K562 (cell line): ENCODE measurements at regions not wholly inside any gene's neighbourhood (a gene's known extent, or its start where the extent isn't known, plus 50 kb on each side); places are given as distances from the start of the nearest gene placed in this dataset.

Experiments
- ATAC-seq: fragments of 200-7000 bp; cut with Tn5 transposase; 3 replicates; pipeline ENCODE4 v1.9.1; 2020; ENCODE audit warnings: moderate library complexity
- BruUV-seq: library from RNA; stranded (reverse); fragments of 400-500 nt; replicated peaks from 2 replicates; lab custom pipeline; 2021; lab: Mats Ljungman, UMichigan
- CTCF ChIA-PET: fragments of 300-600 bp; formaldehyde crosslinking; extraction: SDS; loops from one replicate; lab custom pipeline; 2021; ENCODE audit warnings: low intra/inter-chr PET ratio; lab: Yijun Ruan, JAX
- POLR2A ChIA-PET: fragments of 300-600, 350-650 bp; sonication (Branson Sonifier 250); formaldehyde crosslinking; extraction: SDS; loops from one replicate; lab custom pipeline; 2021; ENCODE audit warnings: antibody characterized with exemption, inconsistent platforms; lab: Yijun Ruan, JAX
- DNase-seq, 4 experiments: peaks; one replicate each; pipeline versions ENCODE4 v3.0.0 to v3.0.0-alpha.2; 2011 to 2018; ENCODE audit warnings: low spot score in 3 of 4, mixed read lengths in 3 of 4; ENCODE audit errors: extremely low read depth in 1 of 4
- FAIRE-seq: peaks from 2 replicates; lab custom pipeline; 2011; peaks lifted over from hg19 to GRCh38; lab: Jason Lieb, UNC
- H2AFZ ChIP-seq: 2 replicates; pipeline ENCODE4 v1.6.0; 2011; ENCODE audit warnings: low read depth, low read length, control low read depth, inconsistent platforms
- H3K27ac ChIP-seq: fragments of 200-600 bp; 3 replicates; pipeline ENCODE4 v1.8.0; 2011; ENCODE audit warnings: low read depth, mild to moderate bottlenecking, control low read depth, inconsistent platforms, low read length, moderate library complexity, mixed read lengths; ENCODE audit errors: extremely low read depth
- H3K27me3 ChIP-seq, 2 experiments: fragments of 300-600 bp in 1 of 2; 2 replicates in 1 of 2; 3 replicates in 1 of 2; pipeline versions ENCODE4 v1.6.0 to v1.8.0; 2011; ENCODE audit warnings: inconsistent platforms in 2 of 2, low read length in 2 of 2, mild to moderate bottlenecking in 1 of 2, mixed read lengths in 1 of 2, moderate library complexity in 1 of 2; ENCODE audit not compliant: control insufficient read depth in 2 of 2, insufficient read depth in 2 of 2
- H3K36me3 ChIP-seq: fragments of 300-600 bp; 3 replicates; pipeline ENCODE4 v1.8.0; 2011; ENCODE audit warnings: mild to moderate bottlenecking, low read length, inconsistent platforms; ENCODE audit not compliant: control insufficient read depth, insufficient read depth
- H3K4me1 ChIP-seq, 2 experiments: fragments of 200-600 bp in 1 of 2; replicated peaks in 1 of 2; 2 replicates in 1 of 2; 3 replicates in 1 of 2; pipeline versions ENCODE4 v1.5.1 to v1.8.0; 2011; ENCODE audit warnings: inconsistent platforms in 2 of 2, low read length in 2 of 2, mild to moderate bottlenecking in 1 of 2, mixed read lengths in 1 of 2, moderate library complexity in 1 of 2; ENCODE audit not compliant: control insufficient read depth in 2 of 2, insufficient read depth in 2 of 2
- H3K4me2 ChIP-seq: 2 replicates; pipeline ENCODE4 v1.6.1; 2011; ENCODE audit warnings: low read length, control low read depth, inconsistent platforms, mixed read lengths; ENCODE audit not compliant: insufficient read depth
- H3K4me3 ChIP-seq: fragments of 200-600 bp; sonication (generic), shearing (Covaris generic); 2 replicates; pipeline ENCODE4 v1.5.1; 2016; ENCODE audit warnings: control low read depth, inconsistent platforms
- H3K79me2 ChIP-seq: fragments of 200-600 bp; 3 replicates; pipeline ENCODE4 v1.8.0; 2011; ENCODE audit warnings: low read length, inconsistent platforms; ENCODE audit not compliant: control insufficient read depth, insufficient read depth
- H3K9ac ChIP-seq, 2 experiments: 2 replicates each; pipeline versions ENCODE4 v1.6.0 to v1.6.1; 2011; ENCODE audit warnings: low read depth in 2 of 2, low read length in 2 of 2, control low read depth in 1 of 2, inconsistent platforms in 1 of 2, mild to moderate bottlenecking in 1 of 2, mixed read lengths in 1 of 2; ENCODE audit not compliant: insufficient read depth in 1 of 2
- H3K9me1 ChIP-seq: one replicate; pipeline ENCODE4 v1.6.0; 2011; ENCODE audit warnings: inconsistent platforms, mild to moderate bottlenecking, low read length, moderate library complexity; ENCODE audit not compliant: control insufficient read depth, insufficient read depth
- H3K9me3 ChIP-seq: replicated peaks from 2 replicates; pipeline ENCODE4 v1.5.1; 2011; ENCODE audit warnings: low read depth, low read length, inconsistent platforms; ENCODE audit not compliant: control insufficient read depth, insufficient read depth
- H4K20me1 ChIP-seq: replicated peaks from 2 replicates; pipeline ENCODE4 v1.6.1; 2011; ENCODE audit warnings: low read length, inconsistent platforms, mixed read lengths; ENCODE audit not compliant: control insufficient read depth, insufficient read depth
- ARID1B ChIP-seq: fragments of 450-650 bp; IDR thresholded peaks from 2 replicates; pipeline ENCODE4 v1.6.1; 2016; ENCODE audit warnings: antibody characterized with exemption, mild to moderate bottlenecking, inconsistent platforms
- CC2D1A ChIP-seq: fragments of 450-650 bp; IDR thresholded peaks from 2 replicates; pipeline ENCODE4 v1.6.1; 2017; ENCODE audit warnings: mild to moderate bottlenecking
- CTCF ChIP-seq, 3 experiments: IDR thresholded peaks in 2 of 3; conservative IDR thresholded peaks in 1 of 3; 2 replicates each; pipeline ENCODE4 v1.5.1; 2011 to 2012; ENCODE audit warnings: low read length in 3 of 3, mild to moderate bottlenecking in 3 of 3, control low read depth in 2 of 3, improper control_type of control experiment in 1 of 3, inconsistent platforms in 1 of 3, low read depth in 1 of 3, mixed read lengths in 1 of 3, moderate library complexity in 1 of 3; ENCODE audit not compliant: insufficient read depth in 2 of 3
- E2F4 ChIP-seq: sonication (generic); formaldehyde crosslinking; IDR thresholded peaks from 2 replicates; pipeline ENCODE4 v1.8.0; 2022; ENCODE audit warnings: mild to moderate bottlenecking, low read depth, missing genetic modification reagents
- HMG20B ChIP-seq: fragments of 250-450 bp; sonication (Bioruptor Pico); IDR thresholded peaks from 2 replicates; pipeline ENCODE4 v1.5.0; 2021; ENCODE audit warnings: mild to moderate bottlenecking
- HNRNPH1 ChIP-seq: fragments of 200-400 bp; formaldehyde crosslinking; optimal IDR thresholded peaks from 2 replicates; pipeline ENCODE3; 2017; ENCODE audit warnings: low read depth, mild to moderate bottlenecking, low read length, moderate library complexity
- MCM5 ChIP-seq: fragments of 450-650 bp; IDR thresholded peaks from 2 replicates; pipeline ENCODE4 v1.6.1; 2016; ENCODE audit warnings: low read depth
- NR4A1 ChIP-seq, 2 experiments: fragments of 250-450 bp in 1 of 2; fragments of 450-650 bp in 1 of 2; sonication (Bioruptor Pico) in 1 of 2; IDR thresholded peaks; 2 replicates each; pipeline versions ENCODE4 v1.4.0 to v1.6.1; 2016 to 2020; ENCODE audit warnings: mild to moderate bottlenecking in 2 of 2, missing compliant biosample characterization in 1 of 2, missing genetic modification characterization in 1 of 2, moderate library complexity in 1 of 2
- PKNOX1 ChIP-seq: fragments of 450-650 bp; IDR thresholded peaks from 2 replicates; pipeline ENCODE4 v1.6.1; 2016
- POLR2AphosphoS2 ChIP-seq: IDR thresholded peaks from 2 replicates; pipeline ENCODE4 v1.6.1; 2012; ENCODE audit warnings: low read length, improper control_type of control experiment
- SREBF1 ChIP-seq: fragments of 150-350 bp; IDR thresholded peaks from 2 replicates; pipeline ENCODE4 v1.6.1; 2014; ENCODE audit warnings: antibody characterized with exemption, low read depth, low read length, borderline replicate concordance
- TAF7 ChIP-seq: fragments of 450-650 bp; IDR thresholded peaks from 2 replicates; pipeline ENCODE4 v1.6.1; 2016; ENCODE audit warnings: missing genetic modification characterization, missing compliant biosample characterization
- TFAM ChIP-seq: fragments of 250-450 bp; sonication (Bioruptor Pico); conservative IDR thresholded peaks from 2 replicates; pipeline ENCODE4 v1.5.0; 2021; ENCODE audit warnings: mild to moderate bottlenecking, moderate library complexity
- XRCC4 ChIP-seq: IDR thresholded peaks from one replicate; pipeline ENCODE4 v1.6.1; 2011; ENCODE audit not compliant: insufficient read depth, insufficient read length; ENCODE audit errors: extremely low read depth
- ZBTB17 ChIP-seq: fragments of 450-650 bp; formaldehyde crosslinking; IDR thresholded peaks from 2 replicates; pipeline ENCODE4 v1.4.0; 2020; ENCODE audit warnings: mild to moderate bottlenecking
- ZFP91 ChIP-seq: sonication (generic); formaldehyde crosslinking; IDR thresholded peaks from 2 replicates; pipeline ENCODE4 v1.8.0; 2022; ENCODE audit warnings: mild to moderate bottlenecking, missing genetic modification reagents
- ZNF121 ChIP-seq: sonication (generic); formaldehyde crosslinking; conservative IDR thresholded peaks from 2 replicates; pipeline ENCODE4 v1.8.0; 2022; ENCODE audit warnings: missing genetic modification reagents
- ZNF695 ChIP-seq: fragments of 450-650 bp; formaldehyde crosslinking; IDR thresholded peaks from 2 replicates; pipeline ENCODE4 v1.4.0; 2020; ENCODE audit warnings: mild to moderate bottlenecking, moderate library complexity
- ZNF707 ChIP-seq: fragments of 250-450 bp; sonication (Bioruptor Pico); conservative IDR thresholded peaks from 2 replicates; pipeline ENCODE4 v1.8.0; 2022; ENCODE audit warnings: inconsistent platforms, mild to moderate bottlenecking, moderate library complexity
- WGBS: fragments of 100-300 bp; shearing (Covaris generic); methylation state at CpG from one replicate; pipeline ENCODE4 v1.1.6; 2016; ENCODE audit warnings: low coverage, mixed read lengths; ENCODE audit not compliant: insufficient coverage; ENCODE audit errors: missing lambda C conversion rate; 5-methylcytosine and 5-hydroxymethylcytosine counted together
- in situ Hi-C: fragments of 300-500 bp; cut with MboI; formaldehyde crosslinking; loops from 4 replicates; pipeline ENCODE4 v1.15.0; 2018; ENCODE audit warnings: inconsistent platforms, mixed read lengths
- intact Hi-C: fragments of 100-400 bp; cut with micrococcal nuclease; formaldehyde crosslinking; loops from 2 replicates; pipeline ENCODE4 v1.14.2; 2022

GRCh38 chr13:59398661-59399060 is 765.1 kb downstream of the DIAPH3 start:
- ChIA-PET POLR2A (interaction anchor here (0.6 kb wide), 1 partner anchor 25 kb away, joined by 3 read pairs; no protein-coding TSS in a partner anchor), CTCF (no interaction called here)
- Histone ChIP-seq H3K4me1 (no peaks in the 10 kb centered on the region), H4K20me1 (no peaks in the 10 kb centered on the region), H3K9ac (no peak overlapping the region), H3K4me3 (no peak overlapping the region), H3K27me3 (no peaks in the 10 kb centered on the region), H3K9me3 (no peaks in the 10 kb centered on the region), H3K9me1 (no peaks in the 10 kb centered on the region), H3K27ac (no peak overlapping the region), H2AFZ (no peak overlapping the region), H3K4me2 (no peak overlapping the region), H3K79me2 (no peaks in the 10 kb centered on the region), H3K36me3 (no peaks in the 10 kb centered on the region)
- 3% methylated on average over 4 of the region's 4 CpGs for WGBS
- in situ Hi-C loops (loop anchor here (25.0 kb wide), 1 partner anchor 939 kb away; no protein-coding TSS in a partner anchor), intact Hi-C loops (loop anchor here (10.0 kb wide), 3 partner anchors 146 to 826 kb away; no protein-coding TSS in a partner anchor)
- DNase-seq (no peak), FAIRE-seq (no peak), ATAC-seq (no peak)
- BruUV-seq: no TSS peak
- TF ChIP-seq HMG20B (CRISPR knock-in tag) (no peak), NR4A1 (CRISPR knock-in tag; IDR thresholded peaks at IDR 0.05) (no peak), NR4A1 (tag; IDR thresholded peaks at IDR 0.05) (no peak), TAF7 (tag) (no peak), E2F4 (CRISPR knock-in tag) (no peak), ZNF695 (CRISPR knock-in tag) (no peak), CTCF (IDR thresholded peaks at IDR 0.05 in 2 of 3, conservative IDR thresholded peaks at IDR 0.05 in 1 of 3; ENCODE audit: insufficient read depth in 2 of 3, low read depth in 1 of 3, low read length in 3 of 3) (no peak), MCM5 (no peak), ZBTB17 (CRISPR knock-in tag) (no peak), CC2D1A (no peak), SREBF1 (no peak), ZNF121 (no peak), HNRNPH1 (no peak), XRCC4 (no peak), TFAM (CRISPR knock-in tag) (no peak), PKNOX1 (no peak), ARID1B (no peak), POLR2AphosphoS2 (no peak), ZNF707 (no peak), ZFP91 (no peak)
